GM18505 (cell line): ENCODE measurements at regions not wholly inside any gene's neighbourhood (a gene's known extent, or its start where the extent isn't known, plus 50 kb on each side); places are given as distances from the start of the nearest gene placed in this dataset.

Experiments used
- ATAC-seq: cut with Tn5 transposase; IDR thresholded peaks from one replicate; pipeline ENCODE4 v1.9.1; 2021; ENCODE audit not compliant: unreplicated experiment
- POLR2A ChIP-seq: IDR thresholded peaks from 4 replicates; pipeline ENCODE4 v1.6.1; 2011; ENCODE audit warnings: borderline replicate concordance; ENCODE audit not compliant: insufficient read depth, insufficient read length; ENCODE audit errors: extremely low read depth

GRCh38 chr12:105423237-105423636 lies 92.7 kb downstream of the C12orf75 start:
- no peak for TF ChIP-seq POLR2A

GRCh38 chr12:105423921-105424320 lies 93.4 kb downstream of the C12orf75 start:
- TF ChIP-seq POLR2A, result no peak

More at GRCh38 chr12:105423237-105423636, 92.7 kb downstream of the C12orf75 start:
- no peak for ATAC-seq

GRCh38 chr12:105425254-105426174 lies 95.0 kb downstream of the C12orf75 start:
- no peak for ATAC-seq

More at GRCh38 chr12:105423921-105424320, 93.4 kb downstream of the C12orf75 start:
- no peak for ATAC-seq

GRCh38 chr12:105426766-105427165 lies 96.3 kb downstream of the C12orf75 start:
- TF ChIP-seq POLR2A, result no peak
- ATAC-seq, result no peak

More at GRCh38 chr12:105425254-105426174, 95.0 kb downstream of the C12orf75 start:
- TF ChIP-seq POLR2A, result no peak

- TF ChIP-seq POLR2A, result no peak
- no peak for ATAC-seq
These were observed 97.4 kb downstream of the C12orf75 start for GRCh38 chr12:105427883-105428282.

GRCh38 chr12:105428793-105429395 lies 98.4 kb downstream of the C12orf75 start:
- no peak for TF ChIP-seq POLR2A
- ATAC-seq, result no peak

- no peak for ATAC-seq
- TF ChIP-seq POLR2A, result no peak
These were observed 99.0 kb downstream of the C12orf75 start for GRCh38 chr12:105429511-105429910.

- ATAC-seq, result no peak
- no peak for TF ChIP-seq POLR2A
These were observed 101.1 kb downstream of the C12orf75 start for GRCh38 chr12:105431537-105432100.

GRCh38 chr12:105433804-105434203 lies 103.3 kb downstream of the C12orf75 start:
- no peak for ATAC-seq
- no peak for TF ChIP-seq POLR2A

GRCh38 chr12:105436636-105437035 lies 106.1 kb downstream of the C12orf75 start:
- no peak for TF ChIP-seq POLR2A
- ATAC-seq, result no peak

- TF ChIP-seq POLR2A, result no peak
- no peak for ATAC-seq
These were observed 109.7 kb downstream of the C12orf75 start for GRCh38 chr12:105440037-105440664.

- no peak for ATAC-seq
- TF ChIP-seq POLR2A, result no peak
These were observed 113.5 kb downstream of the C12orf75 start for GRCh38 chr12:105443802-105444652.
